ENCODE measurements at regions not wholly inside any gene's neighbourhood (a gene's known extent, or its start where the extent isn't known, plus 50 kb on each side); places are given as distances from the start of the nearest gene placed in this dataset.

DNA sequence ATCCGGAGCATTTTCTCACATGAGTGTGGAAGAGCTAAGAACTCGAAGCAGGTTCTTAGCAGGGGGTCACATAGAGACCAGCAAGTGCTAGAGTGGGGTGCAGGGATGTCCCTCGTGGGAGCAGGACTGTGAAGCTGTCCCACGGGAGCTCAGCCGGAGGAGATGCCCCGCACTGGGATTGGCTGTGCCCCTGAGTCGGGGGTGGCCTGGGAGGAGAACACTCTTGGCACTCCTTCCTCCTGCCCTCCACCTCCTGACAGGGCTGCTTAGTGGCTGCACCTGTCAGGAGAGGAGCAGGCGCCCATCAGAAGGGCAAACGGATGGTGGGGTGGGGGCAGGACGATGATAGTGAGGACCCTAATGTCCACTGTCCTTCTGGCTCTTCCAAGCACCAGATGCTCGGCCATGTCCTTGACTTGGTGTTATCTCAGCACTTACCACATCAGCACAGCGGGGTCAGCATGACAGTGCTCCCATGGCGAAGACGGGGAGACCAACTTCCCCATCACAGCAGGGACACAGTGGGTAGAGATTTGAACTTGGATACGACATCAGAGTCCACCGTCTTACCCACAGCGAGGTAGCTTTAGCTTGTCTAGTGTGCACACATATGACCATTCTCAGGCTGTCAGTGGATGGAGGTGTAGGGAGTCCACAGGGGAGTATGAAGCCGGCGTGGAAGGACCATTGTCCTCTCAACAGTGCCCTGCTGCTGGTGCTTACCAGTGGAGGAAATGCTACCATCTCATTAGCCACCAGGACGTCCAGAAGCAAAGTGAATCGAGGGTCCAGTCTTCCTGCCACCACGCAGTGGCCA is 142.5 kb upstream of the SHH start:
- no peak for TF ChIP-seq POLR2AphosphoS5 (IDR thresholded peaks at IDR 0.05; ENCODE audit: low read depth, low read length)
- TF ChIP-seq, protein P1, sequence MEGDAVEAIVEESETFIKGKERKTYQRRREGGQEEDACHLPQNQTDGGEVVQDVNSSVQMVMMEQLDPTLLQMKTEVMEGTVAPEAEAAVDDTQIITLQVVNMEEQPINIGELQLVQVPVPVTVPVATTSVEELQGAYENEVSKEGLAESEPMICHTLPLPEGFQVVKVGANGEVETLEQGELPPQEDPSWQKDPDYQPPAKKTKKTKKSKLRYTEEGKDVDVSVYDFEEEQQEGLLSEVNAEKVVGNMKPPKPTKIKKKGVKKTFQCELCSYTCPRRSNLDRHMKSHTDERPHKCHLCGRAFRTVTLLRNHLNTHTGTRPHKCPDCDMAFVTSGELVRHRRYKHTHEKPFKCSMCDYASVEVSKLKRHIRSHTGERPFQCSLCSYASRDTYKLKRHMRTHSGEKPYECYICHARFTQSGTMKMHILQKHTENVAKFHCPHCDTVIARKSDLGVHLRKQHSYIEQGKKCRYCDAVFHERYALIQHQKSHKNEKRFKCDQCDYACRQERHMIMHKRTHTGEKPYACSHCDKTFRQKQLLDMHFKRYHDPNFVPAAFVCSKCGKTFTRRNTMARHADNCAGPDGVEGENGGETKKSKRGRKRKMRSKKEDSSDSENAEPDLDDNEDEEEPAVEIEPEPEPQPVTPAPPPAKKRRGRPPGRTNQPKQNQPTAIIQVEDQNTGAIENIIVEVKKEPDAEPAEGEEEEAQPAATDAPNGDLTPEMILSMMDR (IDR thresholded peaks at IDR 0.05): no peak
- no peak for TF ChIP-seq TCF7L2 (IDR thresholded peaks at IDR 0.05; ENCODE audit: low read depth, low read length)

Data from Panc1 (cell line).